HG03442 (cell line): ENCODE measurements at regions not wholly inside any gene's neighbourhood (a gene's known extent, or its start where the extent isn't known, plus 50 kb on each side); places are given as distances from the start of the nearest gene placed in this dataset.
A peak's percentile ranks its signal among the peaks of the same experiment; 100 is the strongest.

Source experiments
- ATAC-seq: cut with Tn5 transposase; IDR thresholded peaks from one replicate; pipeline ENCODE4 v1.9.1; 2021; ENCODE audit warnings: mild to moderate bottlenecking, moderate library complexity; ENCODE audit not compliant: unreplicated experiment

DNA sequence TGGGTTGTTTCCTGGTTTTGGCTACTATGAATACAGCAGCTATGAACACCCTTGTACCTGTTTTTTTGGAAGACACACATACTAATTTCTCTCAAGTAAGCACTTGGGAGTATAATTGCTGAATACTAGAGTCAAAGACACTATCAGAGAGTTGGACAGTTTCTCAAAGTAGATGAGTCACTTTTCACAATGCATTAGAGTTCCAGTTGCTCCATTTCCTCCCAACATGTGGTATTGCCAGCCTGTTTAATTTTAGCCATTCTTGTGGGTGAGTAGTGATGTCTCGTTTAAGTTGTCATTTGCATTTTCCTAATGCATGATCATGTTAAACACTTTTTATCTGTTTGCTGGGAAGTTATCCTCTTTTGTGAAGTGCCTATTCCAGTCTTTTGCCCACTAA is 81.6 kb upstream of the GDNF start:
- ATAC-seq = no peak

GRCh38 chr5:37918424-37918823 is 78.6 kb upstream of the GDNF start:
- ATAC-seq = no peak

- no peak for ATAC-seq
Observed at GRCh38 chr5:37916525-37916924, 76.7 kb upstream of the GDNF start.

GRCh38 chr5:37915097-37915736 is 75.4 kb upstream of the GDNF start:
- peak; percentile 86 for ATAC-seq

- peak; percentile 84 for ATAC-seq
Observed at GRCh38 chr5:37909610-37910266, 69.9 kb upstream of the GDNF start.

DNA sequence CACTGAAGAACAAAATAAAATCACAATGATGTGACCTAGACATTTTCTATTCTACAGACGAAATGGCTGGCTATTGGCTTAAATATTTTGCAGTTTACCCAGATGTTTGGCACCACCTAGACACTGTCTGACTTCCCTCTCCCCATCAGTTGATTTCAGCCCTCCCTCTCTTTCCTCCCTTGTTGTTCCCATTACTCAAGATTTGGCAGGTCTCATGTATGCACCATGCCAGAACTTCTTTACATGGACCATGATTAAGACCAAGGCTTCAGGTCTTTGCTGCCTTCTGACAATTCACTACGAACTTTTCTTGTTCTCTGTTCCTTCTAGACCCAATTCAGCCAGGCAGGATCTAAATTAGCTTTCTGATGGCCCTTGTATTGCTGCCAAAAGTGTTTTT is 66.6 kb upstream of the GDNF start:
- ATAC-seq = no peak

- ATAC-seq = no peak
Observed at GRCh38 chr5:37905230-37905629, 65.4 kb upstream of the GDNF start.

GRCh38 chr5:37902323-37902722 is 62.5 kb upstream of the GDNF start:
- ATAC-seq = no peak

DNA sequence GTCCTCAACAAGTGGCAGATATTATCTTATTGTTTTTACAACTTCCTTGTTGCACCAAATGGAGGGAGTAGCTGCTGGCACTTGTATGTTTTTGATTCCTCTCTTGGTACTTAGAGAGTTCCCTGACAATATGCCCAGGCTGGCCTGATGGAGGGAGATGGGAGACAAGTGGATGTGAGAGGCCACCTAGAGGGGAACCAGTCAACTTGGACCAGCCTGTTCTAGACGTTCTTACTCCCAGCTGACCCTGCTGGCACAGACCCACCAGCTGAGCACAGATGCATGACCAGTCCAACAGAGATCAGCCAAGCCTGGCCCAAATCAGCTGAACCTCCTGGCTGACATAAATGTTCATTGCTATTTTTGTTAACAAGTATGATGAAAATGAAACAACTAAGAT is 60.9 kb upstream of the GDNF start:
- no peak for ATAC-seq

GRCh38 chr5:37899037-37899436 is 59.2 kb upstream of the GDNF start:
- no peak for ATAC-seq

GRCh38 chr5:37896159-37896558 is 56.3 kb upstream of the GDNF start:
- ATAC-seq = no peak

GRCh38 chr5:37893434-37894134 is 53.7 kb upstream of the GDNF start:
- no peak for ATAC-seq

- no peak for ATAC-seq
Observed at GRCh38 chr5:37892586-37892985, 52.7 kb upstream of the GDNF start.

- no peak for ATAC-seq
Observed at GRCh38 chr5:37891832-37892231, 52.0 kb upstream of the GDNF start.

DNA sequence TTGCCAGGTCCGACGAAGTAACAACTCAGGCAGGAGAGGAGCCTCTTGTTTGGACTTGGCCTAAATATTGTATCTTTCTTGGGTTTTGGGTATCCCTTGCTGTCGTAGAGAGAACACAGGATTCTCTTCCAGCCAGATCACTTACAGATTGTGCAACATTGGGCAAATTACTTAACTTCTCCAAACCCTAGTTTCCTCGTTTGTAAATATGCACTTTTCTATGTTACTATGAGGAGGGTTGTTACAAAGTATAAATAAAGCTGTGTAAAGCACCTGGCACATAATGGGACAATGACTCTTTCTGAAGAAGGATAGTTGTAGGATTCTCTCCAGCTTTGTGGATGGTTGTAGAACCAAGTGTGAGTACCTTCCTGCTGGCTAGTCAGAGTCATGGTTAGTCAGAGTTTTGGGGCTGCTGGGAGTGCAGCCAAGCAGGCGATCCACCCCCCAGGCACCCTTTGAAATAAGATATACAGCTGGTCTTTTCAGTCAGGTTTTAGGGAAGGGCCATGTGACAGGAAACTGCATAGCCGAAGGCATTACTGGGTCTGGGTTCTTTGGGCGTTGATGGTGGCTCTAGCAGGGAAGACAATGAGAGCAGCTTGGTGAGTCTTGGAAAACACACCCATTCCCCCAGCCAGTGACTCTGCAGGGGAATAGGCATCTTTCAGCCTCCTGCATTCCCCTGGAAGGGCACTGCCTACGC is 49.9 kb upstream of the GDNF start:
- no peak for ATAC-seq
